Colonic mucosa (tissue), 4 donors: ENCODE measurements at regions not wholly inside any gene's neighbourhood (a gene's known extent, or its start where the extent isn't known, plus 50 kb on each side); places are given as distances from the start of the nearest gene placed in this dataset.
"Not testable (repeated sequence)": the region's sequence is repeated elsewhere in the genome, so short reads cannot be mapped to it uniquely, and the experiment has no call there.

ENCODE experiments used
- DNase-seq: peaks from one replicate; pipeline ENCODE4 v3.0.0-alpha.2; 2020
- H3K27ac ChIP-seq: fragments of 200-600 bp; one replicate; pipeline ENCODE4 v1.8.0; 2021
- H3K27me3 ChIP-seq: fragments of 200-600 bp; one replicate; pipeline ENCODE4 v1.8.0; 2021
- H3K36me3 ChIP-seq: fragments of 200-600 bp; one replicate; pipeline ENCODE4 v1.8.0; 2021
- H3K4me1 ChIP-seq: fragments of 200-600 bp; one replicate; pipeline ENCODE4 v1.8.0; 2021; ENCODE audit warnings: mild to moderate bottlenecking
- H3K4me3 ChIP-seq: fragments of 200-600 bp; one replicate; pipeline ENCODE4 v1.8.0; 2021
- H3K9ac ChIP-seq, 2 donors: one replicate each; pipeline ENCODE4 v1.7.0; 2013; ENCODE audit warnings: control low read depth in 2 of 2, low read depth in 2 of 2, low read length in 2 of 2
- H3K9me3 ChIP-seq: fragments of 200-600 bp; one replicate; pipeline ENCODE4 v1.8.0; 2021
- CTCF ChIP-seq: fragments of 200-600 bp; IDR thresholded peaks from one replicate; pipeline ENCODE4 v1.8.0; 2022; ENCODE audit warnings: antibody characterized with exemption, mild to moderate bottlenecking
- intact Hi-C: fragments of 100-400 bp; cut with DNase I; formaldehyde crosslinking; loops from one replicate; pipeline ENCODE4 v1.14.1; 2022
- donor health status: healthy.
- donor health status: DM: no; HTN: no; CAD: no.
- donor health status: DM: no; HTN: no; CAD: no.

GRCh38 chr1:224054012-224054411 lies 59.9 kb upstream of the FBXO28 start:
- intact Hi-C loops, result no loop called here
- no peak for TF ChIP-seq CTCF

GRCh38 chr1:224053456-224053855 lies 60.5 kb upstream of the FBXO28 start:
- Histone ChIP-seq H3K36me3 (no peaks in the 10 kb centered on the region), H3K9me3 (no peaks in the 10 kb centered on the region), H3K27ac (no peak overlapping the region), H3K27me3 (no peaks in the 10 kb centered on the region), H3K4me1 (no peaks in the 10 kb centered on the region), H3K4me3 (no peak overlapping the region), H3K9ac (no peak overlapping the region)
- no peak for DNase-seq
- no peak for TF ChIP-seq CTCF
- intact Hi-C loops, result no loop called here

More at GRCh38 chr1:224054012-224054411, 59.9 kb upstream of the FBXO28 start:
- H3K27me3 ChIP-seq, result no peaks in the 10 kb centered on the region
- no peak overlapping the region for H3K9ac ChIP-seq
- DNase-seq, result no peak
- H3K9me3 ChIP-seq, result no peaks in the 10 kb centered on the region
- no peak overlapping the region for H3K4me3 ChIP-seq
- no peak overlapping the region for H3K27ac ChIP-seq
- no peaks in the 10 kb centered on the region for H3K36me3 ChIP-seq
- no peaks in the 10 kb centered on the region for H3K4me1 ChIP-seq

DNA sequence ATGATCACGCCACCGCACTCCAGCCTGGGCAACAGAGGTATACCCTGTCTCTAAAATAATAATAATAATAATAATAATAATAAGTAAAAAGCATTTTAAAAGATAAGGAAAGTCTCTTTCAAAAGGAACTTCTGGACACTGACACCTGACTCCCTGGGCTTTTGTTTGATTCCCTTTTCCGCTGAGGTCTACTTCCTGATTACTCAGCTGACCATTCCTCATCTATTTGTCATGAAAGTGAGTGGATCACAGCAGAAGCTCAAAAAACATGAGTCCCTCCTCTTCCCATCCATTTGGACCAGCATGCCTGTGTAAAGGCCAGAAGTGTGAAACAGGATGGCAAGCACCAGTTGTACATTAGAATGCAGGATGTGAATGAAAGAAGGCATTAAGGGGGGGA lies 61.1 kb upstream of the FBXO28 start:
- Histone ChIP-seq H3K4me1 (no peaks in the 10 kb centered on the region), H3K4me3 (no peak overlapping the region)

GRCh38 chr1:224051782-224052181 lies 62.1 kb upstream of the FBXO28 start:
- DNase-seq, intact Hi-C loops, H3K4me3 ChIP-seq, H3K9ac ChIP-seq, H3K36me3 ChIP-seq, H3K27me3 ChIP-seq, H3K9me3 ChIP-seq, H3K4me1 ChIP-seq, H3K27ac ChIP-seq: not testable (repeated sequence)

More for the DNA sequence above, 61.1 kb upstream of the FBXO28 start:
- DNase-seq, result no peak
- Histone ChIP-seq H3K27me3 (no peaks in the 10 kb centered on the region), H3K9me3 (no peaks in the 10 kb centered on the region), H3K9ac (no peak overlapping the region), H3K36me3 (no peaks in the 10 kb centered on the region), H3K27ac (no peak overlapping the region)
- TF ChIP-seq CTCF, result no peak
- intact Hi-C loops, result no loop called here

DNA sequence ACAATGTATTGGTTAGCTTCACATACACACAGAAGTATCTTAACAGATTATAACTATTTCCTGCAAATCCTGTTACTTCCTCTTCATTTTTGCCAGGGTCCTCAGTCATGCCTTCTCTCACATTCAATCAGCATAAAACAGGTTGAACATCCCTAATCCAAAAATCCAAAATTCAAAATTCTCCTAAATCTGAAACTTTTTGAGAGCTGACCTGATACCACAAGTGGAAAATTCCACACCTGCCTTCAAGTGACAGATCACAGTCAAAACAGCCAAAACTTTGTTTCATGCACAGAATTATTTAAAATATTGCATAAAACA lies 62.9 kb upstream of the FBXO28 start:
- no peak for DNase-seq
- intact Hi-C loops, result no loop called here
- no peaks in the 10 kb centered on the region for H3K9me3 ChIP-seq

GRCh38 chr1:224047538-224047937 lies 66.4 kb upstream of the FBXO28 start:
- no peak for DNase-seq
- no peak for TF ChIP-seq CTCF
- intact Hi-C loops, result no loop called here

More for the DNA sequence above, 62.9 kb upstream of the FBXO28 start:
- no peak for TF ChIP-seq CTCF
- H3K4me3 ChIP-seq, result no peak overlapping the region
- H3K4me1 ChIP-seq, result no peaks in the 10 kb centered on the region
- no peaks in the 10 kb centered on the region for H3K27me3 ChIP-seq
- H3K36me3 ChIP-seq, result no peaks in the 10 kb centered on the region
- H3K27ac ChIP-seq, result no peak overlapping the region
- no peak overlapping the region for H3K9ac ChIP-seq

More at GRCh38 chr1:224047538-224047937, 66.4 kb upstream of the FBXO28 start:
- Histone ChIP-seq H3K9me3 (no peaks in the 10 kb centered on the region), H3K9ac (no peak overlapping the region), H3K27me3 (no peaks in the 10 kb centered on the region), H3K4me3 (no peak overlapping the region), H3K27ac (no peak overlapping the region), H3K4me1 (no peaks in the 10 kb centered on the region), H3K36me3 (no peaks in the 10 kb centered on the region)
